GM11168 (cell line): ENCODE measurements at regions not wholly inside any gene's neighbourhood (a gene's known extent, or its start where the extent isn't known, plus 50 kb on each side); places are given as distances from the start of the nearest gene placed in this dataset.
"Not testable (repeated sequence)": the region's sequence is repeated elsewhere in the genome, so short reads cannot be mapped to it uniquely, and the experiment has no call there.

Experiments
- in situ Hi-C: fragments of 300-500 bp; cut with MboI; formaldehyde crosslinking; loops from one replicate; pipeline ENCODE4 v1.12.0; 2022; ENCODE audit warnings: low sequenced_read_pairs; ENCODE audit not compliant: unreplicated experiment

GRCh38 chr16:72471317-72471924, 299.5 kb upstream of the PMFBP1 start:
- in situ Hi-C loops: loop anchor here (10.0 kb wide), 1 partner anchor 347 kb away; no protein-coding TSS in a partner anchor

GRCh38 chr16:72470541-72470940, 298.6 kb upstream of the PMFBP1 start:
- in situ Hi-C loops: loop anchor here (10.0 kb wide), 1 partner anchor 346 kb away; no protein-coding TSS in a partner anchor

DNA sequence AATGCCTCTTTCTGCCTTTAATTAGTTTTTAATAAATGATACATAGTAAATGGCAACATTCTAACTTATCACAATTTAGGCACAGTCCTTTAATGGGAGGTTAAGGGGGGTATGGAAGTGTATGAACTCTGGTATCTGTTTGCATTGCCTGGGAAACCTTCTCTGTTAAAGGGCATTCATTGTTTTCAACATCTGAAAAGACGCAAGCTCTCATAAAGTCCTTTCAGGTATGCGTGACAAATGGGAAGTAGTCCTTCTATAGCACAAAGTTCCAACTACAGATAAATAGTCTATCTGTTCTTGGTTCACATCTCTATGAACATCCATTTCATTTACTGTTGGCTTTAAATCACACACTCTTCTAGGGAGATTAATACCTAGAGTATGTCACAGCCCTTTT, 298.0 kb upstream of the PMFBP1 start:
- in situ Hi-C loops: loop anchor here (10.0 kb wide), 1 partner anchor 345 kb away; no protein-coding TSS in a partner anchor

DNA sequence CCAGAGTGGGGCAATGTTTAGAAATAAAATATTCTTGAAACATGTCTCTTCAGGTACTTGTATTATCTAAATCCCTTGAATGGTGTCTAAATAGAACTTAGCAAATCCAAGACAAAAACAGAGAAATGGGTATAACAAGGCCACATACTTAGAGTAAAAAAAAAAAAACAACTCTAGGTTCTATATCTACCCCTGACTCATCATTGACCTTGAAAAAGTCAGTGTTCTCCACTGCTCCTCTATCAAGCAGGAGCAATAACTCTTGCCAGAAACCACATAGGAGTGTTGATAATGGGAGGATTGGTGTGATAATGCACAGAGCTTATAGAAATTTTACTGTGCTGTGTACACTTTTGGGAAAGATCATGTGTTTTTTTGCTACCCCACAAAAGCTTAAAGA, 296.6 kb upstream of the PMFBP1 start:
- in situ Hi-C loops: no loop called here

DNA sequence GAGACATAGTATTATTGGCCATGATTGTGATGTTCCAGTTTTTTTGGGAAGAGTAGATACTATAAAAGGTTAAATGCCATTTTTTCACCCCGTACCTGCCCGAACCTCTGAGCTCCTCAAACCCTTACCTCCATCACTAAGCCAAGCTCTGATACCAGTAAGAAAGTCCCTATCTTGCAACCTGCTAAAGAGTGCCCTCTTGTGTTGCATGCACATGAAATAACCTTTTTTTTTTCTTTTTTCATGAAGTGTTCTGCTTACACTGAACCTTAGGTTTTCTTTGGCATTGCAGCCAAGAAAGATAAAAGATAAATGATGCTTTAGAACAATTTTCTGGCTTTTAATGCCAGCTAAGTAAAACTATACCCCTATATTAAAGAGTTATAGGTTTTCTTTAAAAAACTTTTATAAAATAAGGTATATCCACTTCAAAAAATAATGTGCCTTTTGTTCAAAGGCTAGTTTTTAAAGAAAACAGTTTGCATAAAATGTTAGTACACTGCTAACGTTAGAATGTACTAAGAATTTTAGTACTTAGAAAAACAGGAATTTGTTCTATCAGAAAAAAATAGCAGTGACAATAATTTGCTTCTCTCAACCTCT, 295.3 kb upstream of the PMFBP1 start:
- in situ Hi-C loops: no loop called here

DNA sequence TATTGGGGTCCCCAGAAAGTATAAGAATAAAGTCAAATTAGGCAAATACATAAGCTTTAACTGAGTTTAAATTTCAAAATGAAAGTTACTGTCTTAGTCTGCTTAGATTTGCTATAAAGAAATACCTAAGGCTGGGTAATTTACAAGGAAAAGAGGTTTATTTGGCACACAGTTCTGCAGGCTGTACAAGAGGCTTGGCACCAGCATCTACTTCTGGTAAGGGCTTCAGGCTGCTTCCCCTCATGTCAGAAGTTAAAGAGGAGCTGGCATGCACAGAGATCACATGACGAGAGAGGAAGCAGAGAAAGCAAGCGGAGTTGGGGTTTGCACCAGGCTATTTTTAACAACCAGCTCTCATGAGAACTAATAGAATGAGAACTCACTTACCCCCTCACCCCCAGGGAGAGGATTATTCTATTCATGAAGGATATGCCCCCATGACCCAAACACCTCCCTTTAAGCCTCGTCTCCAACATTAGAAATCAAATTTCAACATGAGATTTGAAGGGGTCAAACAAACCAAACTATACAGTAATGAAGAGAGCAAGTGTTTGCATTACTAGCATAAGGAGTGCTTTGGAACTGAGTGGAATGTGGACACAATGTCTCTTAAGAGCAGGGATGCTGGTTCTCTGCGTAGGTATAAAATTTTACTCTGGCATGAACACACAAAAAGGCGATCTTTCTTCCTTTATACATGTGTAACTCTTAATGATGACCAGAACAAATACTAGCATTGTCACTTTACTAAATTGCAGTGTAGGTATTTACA, 292.8 kb upstream of the PMFBP1 start:
- in situ Hi-C loops: no loop called here

- in situ Hi-C loops: no loop called here
These were observed 292.1 kb upstream of the PMFBP1 start for GRCh38 chr16:72464052-72464451.

GRCh38 chr16:72458035-72458434, 286.1 kb upstream of the PMFBP1 start:
- in situ Hi-C loops: no loop called here

- in situ Hi-C loops: no loop called here
These were observed 285.4 kb upstream of the PMFBP1 start for GRCh38 chr16:72457243-72457940.

- in situ Hi-C loops: no loop called here
These were observed 284.0 kb upstream of the PMFBP1 start for GRCh38 chr16:72455743-72456659.

DNA sequence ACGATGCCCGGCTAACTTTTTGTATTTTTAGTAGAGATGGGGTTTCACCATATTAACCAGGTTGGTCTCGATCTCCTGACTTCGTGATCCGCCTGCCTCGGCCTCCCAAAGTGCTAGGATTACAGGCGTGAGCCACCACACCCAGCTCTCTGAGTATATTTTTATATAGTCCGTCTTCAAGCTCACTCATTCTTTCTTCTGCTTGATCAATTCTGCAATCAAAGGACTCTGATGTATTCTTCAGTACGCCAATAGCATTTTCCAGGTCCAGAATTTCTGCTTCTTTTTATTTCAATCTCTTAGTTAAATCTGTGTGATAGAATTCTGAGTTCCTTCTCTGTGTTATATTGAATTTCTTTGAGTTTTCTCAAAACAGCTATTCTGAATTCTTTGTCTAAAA, 281.9 kb upstream of the PMFBP1 start:
- in situ Hi-C loops: not testable (repeated sequence)

- in situ Hi-C loops: no loop called here
These were observed 272.7 kb upstream of the PMFBP1 start for GRCh38 chr16:72444696-72445095.

DNA sequence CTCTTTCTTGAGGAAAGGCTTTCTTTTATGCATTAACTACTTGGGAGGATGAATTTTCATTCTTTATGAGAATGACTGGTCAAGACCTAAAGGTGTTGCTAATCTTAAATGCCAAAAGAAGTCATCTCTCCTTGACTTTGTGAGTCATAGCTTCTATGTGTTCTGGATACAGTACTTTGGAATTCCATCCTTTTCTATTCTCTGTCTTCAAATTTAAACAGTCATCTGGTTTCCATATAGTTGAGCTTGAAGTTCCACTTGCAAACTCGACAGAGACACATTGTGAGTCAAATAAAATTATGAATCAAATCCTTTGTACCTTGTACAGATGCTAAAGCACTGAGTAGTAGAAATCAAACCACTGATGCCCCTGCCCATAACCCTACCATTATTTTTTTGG, 271.9 kb upstream of the PMFBP1 start:
- in situ Hi-C loops: no loop called here

- in situ Hi-C loops: no loop called here
These were observed 270.6 kb upstream of the PMFBP1 start for GRCh38 chr16:72442385-72443158.

DNA sequence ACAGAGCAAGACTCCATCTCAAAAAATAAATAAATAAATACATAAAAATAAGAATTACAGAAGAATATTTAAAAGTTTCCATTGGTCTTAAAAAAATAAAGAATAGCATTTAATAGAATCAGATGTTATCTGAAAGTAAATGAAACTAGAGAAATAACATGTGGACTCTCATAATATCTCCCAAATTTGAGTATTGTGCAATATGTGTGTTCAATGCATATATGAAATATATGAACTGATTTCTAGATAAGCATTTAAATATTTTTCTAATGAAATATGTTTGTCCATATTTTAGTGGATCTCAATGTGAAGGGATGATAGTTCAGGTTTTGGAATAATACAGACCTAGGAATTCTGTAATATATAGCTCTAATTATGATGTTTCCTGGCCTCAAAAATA, 265.9 kb upstream of the PMFBP1 start:
- in situ Hi-C loops: no loop called here

GRCh38 chr16:72434159-72434558, 262.2 kb upstream of the PMFBP1 start:
- in situ Hi-C loops: no loop called here

GRCh38 chr16:72430121-72430520, 258.2 kb upstream of the PMFBP1 start:
- in situ Hi-C loops: no loop called here

- in situ Hi-C loops: no loop called here
These were observed 257.7 kb upstream of the PMFBP1 start for GRCh38 chr16:72429671-72430081.
